Osteoblast (primary cell): ENCODE measurements at regions not wholly inside any gene's neighbourhood (a gene's known extent, or its start where the extent isn't known, plus 50 kb on each side); places are given as distances from the start of the nearest gene placed in this dataset.

Experiments
- DNase-seq: peaks from one replicate; pipeline ENCODE4 v3.0.0; 2011; ENCODE audit warnings: low spot score, mixed read lengths; ENCODE audit not compliant: insufficient read length; ENCODE audit errors: missing footprints
- H2AFZ ChIP-seq: 2 replicates; pipeline ENCODE4 v1.6.0; 2011; ENCODE audit warnings: mild to moderate bottlenecking, low read length
- H3K27ac ChIP-seq: 2 replicates; pipeline ENCODE4 v1.5.1; 2011; ENCODE audit warnings: mild to moderate bottlenecking, low read depth, low read length, moderate library complexity
- H3K27me3 ChIP-seq: 2 replicates; pipeline ENCODE4 v1.6.0; 2012; ENCODE audit warnings: mild to moderate bottlenecking, control low read depth, inconsistent platforms, low read length, moderate library complexity; ENCODE audit not compliant: insufficient read depth
- H3K36me3 ChIP-seq: 2 replicates; pipeline ENCODE4 v1.5.1; 2011; ENCODE audit warnings: mild to moderate bottlenecking, low read length, control low read depth, moderate library complexity; ENCODE audit not compliant: insufficient read depth
- H3K4me1 ChIP-seq: 2 replicates; pipeline ENCODE4 v1.5.1; 2011; ENCODE audit warnings: mild to moderate bottlenecking, low read length, control low read depth, moderate library complexity; ENCODE audit not compliant: insufficient read depth
- H3K4me2 ChIP-seq: 2 replicates; pipeline ENCODE4 v1.6.0; 2011; ENCODE audit warnings: mild to moderate bottlenecking, low read length; ENCODE audit not compliant: insufficient read depth
- H3K4me3 ChIP-seq: fragments of 200-600 bp; sonication (generic); 3 replicates; pipeline ENCODE4 v1.5.1; 2012; ENCODE audit warnings: mild to moderate bottlenecking, low read length, inconsistent platforms; ENCODE audit not compliant: insufficient read depth
- H3K79me2 ChIP-seq: 2 replicates; pipeline ENCODE4 v1.6.0; 2012; ENCODE audit warnings: mild to moderate bottlenecking, low read length, control low read depth, inconsistent platforms; ENCODE audit not compliant: insufficient read depth
- H3K9me3 ChIP-seq: 2 replicates; pipeline ENCODE4 v1.5.1; 2011; ENCODE audit warnings: low read depth, low read length, control low read depth
- H4K20me1 ChIP-seq: 2 replicates; pipeline ENCODE4 v1.6.0; 2012; ENCODE audit warnings: mild to moderate bottlenecking, low read length, control low read depth; ENCODE audit not compliant: insufficient read depth
- TF ChIP-seq, protein P1 (sequence below): IDR thresholded peaks from 2 replicates; pipeline ENCODE4 v1.5.1; 2011; ENCODE audit warnings: mild to moderate bottlenecking, low read depth, low read length, moderate library complexity; ENCODE audit errors: extremely low read depth

DNA sequence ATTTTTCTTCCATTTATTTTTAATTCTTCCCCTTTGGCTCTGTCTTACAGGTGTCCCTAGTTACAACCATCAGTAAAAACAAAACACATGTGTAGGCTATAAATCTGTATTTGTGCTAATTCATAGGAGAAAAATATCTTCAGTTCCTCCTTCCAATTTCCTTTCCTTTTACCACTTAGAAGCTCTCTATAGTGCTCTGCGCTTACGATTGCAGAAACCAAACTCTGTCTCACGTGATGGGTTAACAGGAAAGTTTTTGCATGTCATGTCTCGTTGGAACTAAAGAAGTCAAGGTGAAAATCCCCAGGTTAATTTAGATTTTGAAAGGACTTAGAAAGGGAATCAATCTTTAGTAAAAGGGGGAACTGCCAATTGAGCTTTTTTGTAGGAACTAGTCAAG lies 1390.5 kb upstream of the ZEB2 start:
- no peak for DNase-seq
- H4K20me1 ChIP-seq = no peaks in the 10 kb centered on the region
- no peak overlapping the region for H3K27ac ChIP-seq
- H3K9me3 ChIP-seq = no peaks in the 10 kb centered on the region
- no peaks in the 10 kb centered on the region for H3K4me1 ChIP-seq
- H3K4me2 ChIP-seq = no peak overlapping the region
- no peak overlapping the region for H2AFZ ChIP-seq
- H3K36me3 ChIP-seq = no peaks in the 10 kb centered on the region
- no peaks in the 10 kb centered on the region for H3K79me2 ChIP-seq
- TF ChIP-seq, protein P1, sequence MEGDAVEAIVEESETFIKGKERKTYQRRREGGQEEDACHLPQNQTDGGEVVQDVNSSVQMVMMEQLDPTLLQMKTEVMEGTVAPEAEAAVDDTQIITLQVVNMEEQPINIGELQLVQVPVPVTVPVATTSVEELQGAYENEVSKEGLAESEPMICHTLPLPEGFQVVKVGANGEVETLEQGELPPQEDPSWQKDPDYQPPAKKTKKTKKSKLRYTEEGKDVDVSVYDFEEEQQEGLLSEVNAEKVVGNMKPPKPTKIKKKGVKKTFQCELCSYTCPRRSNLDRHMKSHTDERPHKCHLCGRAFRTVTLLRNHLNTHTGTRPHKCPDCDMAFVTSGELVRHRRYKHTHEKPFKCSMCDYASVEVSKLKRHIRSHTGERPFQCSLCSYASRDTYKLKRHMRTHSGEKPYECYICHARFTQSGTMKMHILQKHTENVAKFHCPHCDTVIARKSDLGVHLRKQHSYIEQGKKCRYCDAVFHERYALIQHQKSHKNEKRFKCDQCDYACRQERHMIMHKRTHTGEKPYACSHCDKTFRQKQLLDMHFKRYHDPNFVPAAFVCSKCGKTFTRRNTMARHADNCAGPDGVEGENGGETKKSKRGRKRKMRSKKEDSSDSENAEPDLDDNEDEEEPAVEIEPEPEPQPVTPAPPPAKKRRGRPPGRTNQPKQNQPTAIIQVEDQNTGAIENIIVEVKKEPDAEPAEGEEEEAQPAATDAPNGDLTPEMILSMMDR = no peak
- H3K4me3 ChIP-seq = no peak overlapping the region
- H3K27me3 ChIP-seq = no peaks in the 10 kb centered on the region

DNA sequence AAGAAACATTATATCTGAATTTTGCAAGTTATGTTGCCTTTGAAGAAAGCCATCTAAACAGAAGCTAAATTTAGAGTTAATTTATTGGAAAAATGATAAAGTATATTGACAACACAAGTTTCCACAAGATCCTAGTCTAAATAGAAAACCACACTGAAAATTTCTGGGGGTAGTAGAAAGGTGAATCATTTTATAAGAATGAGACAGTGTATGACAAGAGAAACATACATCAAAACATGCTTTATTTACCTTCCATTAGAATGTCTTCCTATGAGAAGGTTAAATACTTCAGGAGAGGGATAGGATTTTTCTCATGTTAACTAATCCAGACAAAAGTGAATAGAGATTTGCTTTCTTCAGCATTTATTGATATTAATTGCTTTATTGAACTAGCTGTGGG lies 1389.8 kb upstream of the ZEB2 start:
- H3K9me3 ChIP-seq = no peaks in the 10 kb centered on the region
- no peak for DNase-seq
- no peak overlapping the region for H3K4me2 ChIP-seq
- no peaks in the 10 kb centered on the region for H3K4me1 ChIP-seq
- H3K27me3 ChIP-seq = no peaks in the 10 kb centered on the region
- H3K79me2 ChIP-seq = no peaks in the 10 kb centered on the region
- no peak overlapping the region for H3K4me3 ChIP-seq
- H3K27ac ChIP-seq = no peak overlapping the region
- no peaks in the 10 kb centered on the region for H4K20me1 ChIP-seq
- no peak overlapping the region for H2AFZ ChIP-seq
- TF ChIP-seq, protein P1 = no peak
- no peaks in the 10 kb centered on the region for H3K36me3 ChIP-seq

DNA sequence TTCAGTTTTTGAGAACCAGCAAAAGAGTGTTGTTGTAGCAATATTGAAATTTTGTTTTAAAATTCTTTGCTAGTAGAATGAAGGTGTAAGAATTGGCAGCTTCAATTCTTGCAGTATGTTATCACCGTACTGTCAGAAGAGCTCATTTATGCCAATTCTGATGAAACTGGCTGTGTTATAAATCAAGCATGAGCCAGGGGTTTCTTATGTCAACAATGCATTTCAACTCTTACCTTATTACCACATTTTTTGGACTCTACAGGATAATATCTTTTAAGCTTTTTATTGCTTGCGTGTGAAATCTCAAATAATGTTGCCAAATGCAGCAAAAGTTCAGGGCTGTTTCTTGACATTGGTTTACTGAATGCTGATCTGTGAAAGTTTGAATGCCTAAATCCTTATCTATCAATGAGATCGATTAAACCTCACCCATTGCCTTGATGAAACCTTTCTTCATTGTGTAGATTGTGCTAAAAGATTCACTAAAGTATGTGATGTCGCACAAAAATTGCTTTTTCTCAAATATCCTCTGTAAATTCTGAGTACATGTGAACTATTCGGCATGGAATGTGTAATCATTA lies 1389.3 kb upstream of the ZEB2 start:
- Histone ChIP-seq H3K27me3 (no peaks in the 10 kb centered on the region), H2AFZ (no peak overlapping the region), H3K4me3 (no peak overlapping the region), H3K4me1 (no peaks in the 10 kb centered on the region), H3K9me3 (no peaks in the 10 kb centered on the region), H3K36me3 (no peaks in the 10 kb centered on the region), H3K79me2 (no peaks in the 10 kb centered on the region), H3K27ac (no peak overlapping the region), H4K20me1 (no peaks in the 10 kb centered on the region), H3K4me2 (no peak overlapping the region)
- no peak for DNase-seq
- TF ChIP-seq, protein P1 = no peak

DNA sequence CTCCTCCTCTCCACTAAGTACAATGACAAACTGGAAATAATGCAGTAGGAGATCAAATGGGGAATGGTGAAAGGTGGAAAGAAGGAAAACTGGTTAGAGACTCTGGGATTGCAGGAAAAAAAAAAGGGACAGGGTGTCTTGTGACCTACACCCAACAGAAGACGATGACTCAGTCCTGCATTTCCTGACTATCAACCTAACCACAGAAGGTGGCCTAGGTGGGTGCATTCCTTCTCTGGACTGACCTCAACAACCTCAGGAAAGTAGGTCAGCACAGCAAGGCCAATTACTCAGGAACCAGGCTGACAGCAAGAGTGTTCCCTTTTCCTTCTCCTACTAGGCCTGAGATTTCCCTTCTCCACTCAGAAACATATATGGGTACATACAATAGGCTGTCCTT lies 1386.4 kb upstream of the ZEB2 start:
- DNase-seq = no peak
- H3K27ac ChIP-seq = no peak overlapping the region
- H3K4me3 ChIP-seq = no peak overlapping the region
- no peaks in the 10 kb centered on the region for H3K27me3 ChIP-seq
- H3K4me2 ChIP-seq = no peak overlapping the region
- H4K20me1 ChIP-seq = no peaks in the 10 kb centered on the region
- H3K9me3 ChIP-seq = no peaks in the 10 kb centered on the region
- no peaks in the 10 kb centered on the region for H3K79me2 ChIP-seq
- TF ChIP-seq, protein P1 = no peak
- H3K4me1 ChIP-seq = no peaks in the 10 kb centered on the region
- no peak overlapping the region for H2AFZ ChIP-seq
- no peaks in the 10 kb centered on the region for H3K36me3 ChIP-seq
